GM12865 (cell line): ENCODE measurements at regions not wholly inside any gene's neighbourhood (a gene's known extent, or its start where the extent isn't known, plus 50 kb on each side); places are given as distances from the start of the nearest gene placed in this dataset.

Experiments used
- DNase-seq: peaks from one replicate; pipeline ENCODE4 v3.0.0; 2010; ENCODE audit warnings: low read depth
- H3K4me3 ChIP-seq: 2 replicates; pipeline ENCODE4 v1.5.1; 2011; ENCODE audit warnings: mild to moderate bottlenecking, low read depth, low read length, control low read depth
- CTCF ChIP-seq: IDR thresholded peaks from 2 replicates; pipeline ENCODE4 v1.5.1; 2011; ENCODE audit warnings: low read length, control low read depth, low read depth, inconsistent platforms; ENCODE audit not compliant: insufficient read depth; ENCODE audit errors: missing control alignments

GRCh38 chr18:23383494-23383893, 69.6 kb upstream of the RIOK3 start:
- no peak for TF ChIP-seq CTCF
- no peak overlapping the region for H3K4me3 ChIP-seq
- DNase-seq = no peak

GRCh38 chr18:23384778-23385736, 68.0 kb upstream of the RIOK3 start:
- no peak overlapping the region for H3K4me3 ChIP-seq
- no peak for TF ChIP-seq CTCF
- DNase-seq = peak; percentile 43

- DNase-seq = no peak
- no peak for TF ChIP-seq CTCF
- H3K4me3 ChIP-seq = no peak overlapping the region
Observed at GRCh38 chr18:23386317-23386716, 66.8 kb upstream of the RIOK3 start.

GRCh38 chr18:23387265-23387664, 65.8 kb upstream of the RIOK3 start:
- H3K4me3 ChIP-seq = no peak overlapping the region
- TF ChIP-seq CTCF = no peak

DNA sequence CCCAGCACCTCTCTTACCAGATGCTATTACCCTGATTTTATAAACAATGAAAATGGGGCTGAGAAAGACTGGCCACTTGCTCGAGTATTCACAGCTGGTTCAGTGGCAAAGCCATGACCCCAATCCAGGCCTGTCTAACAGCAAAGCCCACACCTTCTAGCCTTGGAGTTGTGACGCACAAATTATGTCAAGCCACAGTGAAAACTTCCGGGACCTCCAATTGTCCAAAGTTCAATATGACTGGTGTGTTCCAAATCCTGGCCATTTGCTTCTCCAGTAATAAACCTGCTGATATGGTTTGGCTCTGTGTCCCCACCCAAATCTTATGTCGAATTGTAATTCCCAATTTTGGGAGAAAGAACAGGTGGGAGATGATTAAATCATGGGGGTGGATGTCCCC, 64.7 kb upstream of the RIOK3 start:
- DNase-seq = no peak
- TF ChIP-seq CTCF = no peak

More at GRCh38 chr18:23387265-23387664, 65.8 kb upstream of the RIOK3 start:
- DNase-seq = no peak

DNA sequence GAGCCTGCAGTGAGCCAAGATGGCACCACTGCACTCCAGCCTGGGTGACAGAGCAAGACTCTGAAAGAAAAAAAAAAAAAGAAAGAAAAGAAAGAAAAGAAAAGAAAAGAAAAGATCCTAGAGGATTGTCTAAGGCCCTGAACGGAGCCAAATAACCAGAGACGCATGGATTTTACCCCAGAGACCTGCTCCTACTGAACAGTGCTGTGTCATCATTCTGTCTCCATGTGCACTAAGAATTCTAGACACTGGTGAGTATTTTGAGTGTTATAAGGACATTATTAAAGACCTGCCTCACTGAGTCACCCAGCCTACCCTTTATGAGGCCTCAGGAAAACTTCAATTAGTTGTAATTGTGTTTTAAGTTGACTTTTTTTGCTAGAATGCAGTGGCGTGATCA, 61.9 kb upstream of the RIOK3 start:
- DNase-seq = no peak
- TF ChIP-seq CTCF = no peak
- no peak overlapping the region for H3K4me3 ChIP-seq

More for the DNA sequence above, 64.7 kb upstream of the RIOK3 start:
- H3K4me3 ChIP-seq = no peak overlapping the region
